Heart left ventricle (tissue), 13 donors: ENCODE measurements at regions not wholly inside any gene's neighbourhood (a gene's known extent, or its start where the extent isn't known, plus 50 kb on each side); places are given as distances from the start of the nearest gene placed in this dataset.

Source experiments
- CTCF ChIP-seq, 12 donors: fragments of 200-600 bp; sonication (generic) in 4 of 12; IDR thresholded peaks; one replicate each; pipeline versions ENCODE4 v1.5.0 to v1.8.0; 2018 to 2022; ENCODE audit warnings: antibody characterized with exemption in 12 of 12, mild to moderate bottlenecking in 5 of 12
- POLR2A ChIP-seq, 2 donors: fragments of 450-650 bp; IDR thresholded peaks; one replicate each; pipeline ENCODE4 v1.6.1; 2017; ENCODE audit warnings: antibody characterized with exemption in 2 of 2, mild to moderate bottlenecking in 2 of 2, moderate library complexity in 2 of 2
- donor health status: ischemic (EF 13 %, LVEDD 7.1; RV severe dilation, severe dysfunction).
- donor health status: DM: no; HTN: yes; CAD: no.
- donor health status: DM: no; HTN: no; CAD: no.
- donor health status: ischemic (EF 25% LVEDD 6.9; RV normal size, moderate dysfunction).
- donor health status: ischemic (EF 25% LVEDD 5.7; RV mildly dilated, moderate dysfunction).
- donor health status: ischemic (EF 35%, LVEDD 5.7; RV mildly dilated, moderate dysfunction).
- donor health status: nonischemic (EF 11% LVEDD 7.7; RV severe dilation, severe dysfunction).
- donor health status: DM: yes; HTN: yes; CAD: no.
- donor health status: PGD.
- donor health status: ischemic (EF 29% LVEDD 5.4; RV normal size, mild dysfunction).
- donor health status: nonischemic (EF 23%, LVEDD 6.1; RV moderate dilation, normal function).

- TF ChIP-seq CTCF (IDR thresholded peaks at IDR 0.05) (no peak), POLR2A (IDR thresholded peaks at IDR 0.05) (no peak)
Measured at GRCh38 chr12:83739607-83740006, 1052.9 kb downstream of the TMTC2 start.
